Astrocyte (in vitro differentiated cells and primary cell): ENCODE measurements at regions not wholly inside any gene's neighbourhood (a gene's known extent, or its start where the extent isn't known, plus 50 kb on each side); places are given as distances from the start of the nearest gene placed in this dataset.

Source experiments
- EZH2 ChIP-seq: IDR thresholded peaks from 2 replicates; pipeline ENCODE4 v1.6.1; 2012; ENCODE audit warnings: mild to moderate bottlenecking, low read length, inconsistent platforms; ENCODE audit not compliant: insufficient read depth
- TF ChIP-seq, protein P1 (sequence below): IDR thresholded peaks from 2 replicates; pipeline ENCODE4 v1.5.1; 2011; ENCODE audit warnings: low read depth, mild to moderate bottlenecking, inconsistent platforms, low read length, moderate library complexity; ENCODE audit not compliant: insufficient read depth

- TF ChIP-seq, protein P1, sequence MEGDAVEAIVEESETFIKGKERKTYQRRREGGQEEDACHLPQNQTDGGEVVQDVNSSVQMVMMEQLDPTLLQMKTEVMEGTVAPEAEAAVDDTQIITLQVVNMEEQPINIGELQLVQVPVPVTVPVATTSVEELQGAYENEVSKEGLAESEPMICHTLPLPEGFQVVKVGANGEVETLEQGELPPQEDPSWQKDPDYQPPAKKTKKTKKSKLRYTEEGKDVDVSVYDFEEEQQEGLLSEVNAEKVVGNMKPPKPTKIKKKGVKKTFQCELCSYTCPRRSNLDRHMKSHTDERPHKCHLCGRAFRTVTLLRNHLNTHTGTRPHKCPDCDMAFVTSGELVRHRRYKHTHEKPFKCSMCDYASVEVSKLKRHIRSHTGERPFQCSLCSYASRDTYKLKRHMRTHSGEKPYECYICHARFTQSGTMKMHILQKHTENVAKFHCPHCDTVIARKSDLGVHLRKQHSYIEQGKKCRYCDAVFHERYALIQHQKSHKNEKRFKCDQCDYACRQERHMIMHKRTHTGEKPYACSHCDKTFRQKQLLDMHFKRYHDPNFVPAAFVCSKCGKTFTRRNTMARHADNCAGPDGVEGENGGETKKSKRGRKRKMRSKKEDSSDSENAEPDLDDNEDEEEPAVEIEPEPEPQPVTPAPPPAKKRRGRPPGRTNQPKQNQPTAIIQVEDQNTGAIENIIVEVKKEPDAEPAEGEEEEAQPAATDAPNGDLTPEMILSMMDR: no peak
- no peak for TF ChIP-seq EZH2
These were observed 209.6 kb upstream of the NTM start for GRCh38 chr11:131160846-131161245.
